Activated naive CD4-positive, alpha-beta T cell treated with anti-CD3 and anti-CD28 coated beads, Interleukin-2, amount 50 U/mL, for 24 hours (primary cell): ENCODE measurements at regions not wholly inside any gene's neighbourhood (a gene's known extent, or its start where the extent isn't known, plus 50 kb on each side); places are given as distances from the start of the nearest gene placed in this dataset.
"Not testable (repeated sequence)": the region's sequence is repeated elsewhere in the genome, so short reads cannot be mapped to it uniquely, and the experiment has no call there.

Experiments
- H3K27ac Mint-ChIP-seq: one replicate; pipeline ENCODE4 v1.8.0; 2021; ENCODE audit warnings: mild to moderate bottlenecking, mixed read lengths
- H3K27me3 Mint-ChIP-seq: one replicate; pipeline ENCODE4 v1.8.0; 2021; ENCODE audit warnings: mixed read lengths
- H3K36me3 Mint-ChIP-seq: one replicate; pipeline ENCODE4 v1.8.0; 2021; ENCODE audit warnings: mixed read lengths
- H3K4me1 Mint-ChIP-seq: one replicate; pipeline ENCODE4 v1.8.0; 2021; ENCODE audit warnings: mixed read lengths
- H3K4me3 Mint-ChIP-seq: one replicate; pipeline ENCODE4 v1.8.0; 2021; ENCODE audit warnings: mild to moderate bottlenecking, mixed read lengths
- H3K9me3 Mint-ChIP-seq: one replicate; pipeline ENCODE4 v1.8.0; 2021; ENCODE audit warnings: mixed read lengths

DNA sequence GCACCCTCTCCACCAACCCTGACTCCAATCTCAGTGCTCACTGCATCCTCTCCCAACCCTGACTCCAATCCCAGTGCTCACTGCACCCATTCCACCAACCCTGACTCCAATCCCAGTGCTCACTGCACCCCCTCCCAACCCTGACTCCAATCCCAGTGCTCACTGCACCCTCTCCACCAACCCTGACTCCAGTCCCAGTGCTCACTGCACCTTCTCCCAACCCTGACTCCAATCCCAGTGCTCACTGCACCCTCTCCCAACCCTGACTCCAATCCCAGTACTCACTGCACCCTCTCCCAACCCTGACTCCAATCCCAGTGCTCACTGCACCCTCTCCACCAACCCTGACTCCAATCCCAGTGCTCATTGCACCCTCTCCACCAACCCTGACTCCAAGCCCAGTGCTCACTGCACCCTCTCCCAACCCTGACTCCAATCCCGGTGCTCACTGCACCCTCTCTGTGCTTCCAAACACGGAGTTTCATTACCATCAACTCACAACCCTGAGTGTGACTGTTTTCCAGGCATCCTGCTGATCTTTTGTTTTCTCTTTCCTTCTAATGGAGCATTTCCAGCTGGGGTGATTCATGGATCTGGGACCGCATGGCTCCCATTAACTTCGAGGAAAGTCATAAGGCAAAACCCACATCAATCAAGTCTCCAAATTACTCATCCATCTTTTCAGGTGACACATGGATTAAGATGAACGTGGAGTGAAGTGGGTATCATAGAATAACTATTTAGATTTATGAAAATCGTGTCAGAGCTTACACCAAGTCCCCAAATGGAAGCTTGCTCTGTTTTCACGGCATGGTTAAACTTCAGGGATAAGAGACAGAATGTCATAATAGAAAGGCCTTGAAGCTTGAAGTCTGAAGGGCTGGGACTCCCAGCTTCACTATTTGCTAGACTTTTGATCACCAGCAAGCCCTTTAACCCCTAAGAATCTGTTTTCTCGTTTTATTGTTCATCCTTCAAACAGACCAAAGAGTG lies 135.3 kb upstream of the ZNF618 start:
- not testable (repeated sequence) for H3K36me3 Mint-ChIP-seq, H3K4me1 Mint-ChIP-seq, H3K27me3 Mint-ChIP-seq, H3K27ac Mint-ChIP-seq, H3K9me3 Mint-ChIP-seq, H3K4me3 Mint-ChIP-seq

DNA sequence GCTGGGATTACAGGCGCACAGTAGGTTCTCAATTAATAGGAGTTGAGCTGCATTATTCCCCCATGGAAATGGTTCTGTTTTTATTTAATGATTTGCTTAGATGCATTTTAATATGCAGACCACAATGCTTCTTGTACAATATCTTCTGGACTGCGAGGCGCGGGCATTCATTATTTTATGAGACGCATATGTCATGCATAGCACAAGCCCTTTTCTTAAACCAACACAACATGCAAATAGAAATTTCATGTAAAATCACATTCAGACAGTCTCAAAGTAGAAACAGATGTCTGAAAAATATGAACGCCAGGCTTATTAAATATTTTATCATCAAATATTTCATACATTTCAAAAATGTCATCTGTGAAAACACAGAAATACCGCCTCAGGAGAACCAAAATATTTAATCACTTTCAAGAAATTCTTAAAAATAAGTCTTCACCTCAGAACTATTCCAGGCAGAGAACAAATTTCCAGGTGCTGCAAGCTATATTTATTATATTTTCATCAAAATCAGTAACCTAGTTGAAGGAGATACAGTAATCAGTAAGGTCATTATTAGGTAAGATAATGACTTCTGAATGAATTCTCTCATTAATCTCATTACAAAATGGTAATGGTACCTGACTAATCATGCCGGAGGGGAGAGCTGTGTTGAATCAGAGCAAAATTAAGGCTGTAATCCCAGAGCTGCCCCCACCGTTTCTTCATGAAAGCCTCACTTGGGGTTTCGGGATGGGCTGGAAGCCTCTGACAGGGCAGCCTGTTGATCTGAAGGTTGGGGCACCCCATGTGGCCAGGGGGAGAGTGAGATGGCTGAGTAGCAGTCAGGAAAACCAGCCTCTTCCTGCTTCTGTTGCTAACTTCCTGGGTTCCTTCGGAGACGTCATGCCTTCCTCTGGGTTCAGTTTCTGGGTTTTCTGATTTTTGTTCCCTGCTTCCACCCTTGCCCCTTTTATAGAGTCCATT lies 133.9 kb upstream of the ZNF618 start:
- Mint-ChIP-seq H3K27me3 (peaks cover 7% of the 10 kb centered on the region), H3K36me3 (peaks cover 1% of the 10 kb centered on the region), H3K4me1 (no peaks in the 10 kb centered on the region), H3K9me3 (peaks cover 5% of the 10 kb centered on the region), H3K4me3 (no peak overlapping the region), H3K27ac (no peak overlapping the region)

DNA sequence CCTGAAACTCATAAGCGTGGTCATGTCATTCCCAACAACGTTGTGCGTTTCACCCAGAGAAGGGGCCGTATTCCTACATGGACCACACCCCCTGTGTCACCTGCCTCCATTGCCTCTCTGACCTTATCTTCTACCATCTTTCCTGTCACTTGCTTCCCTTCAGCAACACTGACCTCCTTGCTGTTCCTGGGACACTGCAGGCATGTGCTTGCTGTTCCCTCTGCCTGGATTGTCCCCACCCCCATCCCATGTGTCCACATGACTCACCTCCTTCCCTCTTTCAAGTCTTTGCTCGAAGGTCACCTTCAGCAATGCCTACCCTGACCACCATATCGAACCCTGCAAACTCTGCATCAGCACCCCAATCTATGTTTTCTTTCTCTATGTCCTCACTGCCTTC lies 133.2 kb upstream of the ZNF618 start:
- Mint-ChIP-seq H3K4me3 (no peak overlapping the region), H3K27ac (no peak overlapping the region), H3K36me3 (peaks cover 1% of the 10 kb centered on the region)

DNA sequence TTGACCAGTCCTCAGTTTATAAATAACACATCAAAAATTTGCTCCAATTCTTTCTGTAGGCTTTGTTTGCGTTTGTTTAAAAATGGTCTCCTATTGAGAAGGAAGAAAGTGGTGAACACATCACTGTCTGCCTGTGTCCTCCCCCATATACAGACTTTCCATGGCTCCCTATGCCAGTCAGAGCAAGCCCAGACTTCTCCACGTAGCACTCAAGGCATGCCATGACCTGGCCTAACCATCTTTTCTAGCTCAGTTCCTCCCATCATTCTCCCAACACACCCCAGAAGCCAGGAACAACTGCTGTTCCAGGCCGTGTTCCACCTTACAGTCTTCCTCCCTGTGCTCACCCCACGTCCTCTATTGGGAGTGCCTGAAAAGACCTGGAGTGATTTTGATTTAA lies 129.6 kb upstream of the ZNF618 start:
- Mint-ChIP-seq H3K4me1 (no peaks in the 10 kb centered on the region), H3K27me3 (peaks cover 8% of the 10 kb centered on the region), H3K36me3 (no peaks in the 10 kb centered on the region), H3K4me3 (no peak overlapping the region), H3K27ac (no peak overlapping the region), H3K9me3 (peaks cover 23% of the 10 kb centered on the region)

More for the DNA sequence above, 133.2 kb upstream of the ZNF618 start:
- H3K4me1 Mint-ChIP-seq, result no peaks in the 10 kb centered on the region
- peaks cover 12% of the 10 kb centered on the region for H3K9me3 Mint-ChIP-seq
- H3K27me3 Mint-ChIP-seq, result peaks cover 7% of the 10 kb centered on the region

DNA sequence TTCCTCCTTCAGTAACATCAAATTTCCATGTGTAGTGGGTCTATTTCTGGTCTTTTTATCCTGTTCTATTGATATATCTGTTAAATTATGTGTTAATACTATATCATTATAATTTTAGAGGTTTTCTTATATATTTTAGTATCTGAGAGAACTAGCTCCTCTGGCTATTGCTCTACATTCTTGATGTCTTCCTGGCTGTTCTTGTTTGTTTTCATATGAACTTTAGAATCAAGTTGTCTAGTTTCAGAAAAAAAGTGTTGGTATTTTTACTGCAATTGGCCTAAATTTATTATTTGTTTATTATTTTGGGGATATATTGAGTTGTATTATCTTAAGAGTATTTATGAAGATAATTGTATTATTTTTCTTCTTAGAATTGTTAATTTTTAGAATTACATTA lies 128.0 kb upstream of the ZNF618 start:
- Mint-ChIP-seq H3K27me3 (peaks cover 14% of the 10 kb centered on the region), H3K27ac (no peak overlapping the region), H3K4me1 (no peaks in the 10 kb centered on the region), H3K36me3 (no peaks in the 10 kb centered on the region), H3K4me3 (no peak overlapping the region), H3K9me3 (peaks cover 23% of the 10 kb centered on the region)

DNA sequence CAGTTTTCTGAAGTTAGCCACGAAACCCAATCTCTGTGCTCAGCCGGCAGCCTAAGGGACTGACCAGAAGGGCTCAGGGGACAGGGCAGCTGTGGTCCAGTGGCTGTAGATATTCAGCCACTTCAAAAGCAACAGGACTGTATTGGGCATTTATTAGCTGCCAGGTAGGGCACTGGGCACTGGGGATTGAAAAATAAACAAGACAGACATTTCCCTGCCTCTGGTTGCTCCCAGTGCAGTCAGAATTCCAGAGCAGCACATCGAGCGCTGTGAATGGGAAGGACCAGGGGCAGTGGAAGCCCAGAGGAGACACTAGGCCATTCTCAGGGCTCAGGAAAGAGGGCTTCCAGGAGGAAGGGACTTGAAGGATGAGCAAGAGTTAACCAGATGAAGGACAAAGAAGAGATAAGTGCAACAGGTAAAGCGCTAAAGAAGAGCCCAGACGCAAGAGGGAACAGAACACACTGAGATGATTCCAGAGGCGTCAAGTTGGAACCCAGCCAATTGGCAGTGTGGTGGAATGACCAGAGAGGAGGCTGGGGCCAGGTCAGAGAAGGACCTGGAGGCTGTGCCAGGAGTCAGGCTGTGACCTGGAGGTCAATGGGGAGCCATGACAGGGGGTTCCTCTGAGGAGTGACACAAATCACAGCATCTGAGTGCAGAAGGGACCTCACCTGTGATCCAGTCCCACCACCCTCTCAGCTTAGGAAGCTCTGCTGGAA lies 122.5 kb upstream of the ZNF618 start:
- peaks cover 8% of the 10 kb centered on the region for H3K9me3 Mint-ChIP-seq
- H3K36me3 Mint-ChIP-seq, result no peaks in the 10 kb centered on the region
- H3K27ac Mint-ChIP-seq, result no peak overlapping the region
- H3K4me1 Mint-ChIP-seq, result no peaks in the 10 kb centered on the region
- H3K27me3 Mint-ChIP-seq, result peaks cover 24% of the 10 kb centered on the region
- H3K4me3 Mint-ChIP-seq, result no peak overlapping the region

DNA sequence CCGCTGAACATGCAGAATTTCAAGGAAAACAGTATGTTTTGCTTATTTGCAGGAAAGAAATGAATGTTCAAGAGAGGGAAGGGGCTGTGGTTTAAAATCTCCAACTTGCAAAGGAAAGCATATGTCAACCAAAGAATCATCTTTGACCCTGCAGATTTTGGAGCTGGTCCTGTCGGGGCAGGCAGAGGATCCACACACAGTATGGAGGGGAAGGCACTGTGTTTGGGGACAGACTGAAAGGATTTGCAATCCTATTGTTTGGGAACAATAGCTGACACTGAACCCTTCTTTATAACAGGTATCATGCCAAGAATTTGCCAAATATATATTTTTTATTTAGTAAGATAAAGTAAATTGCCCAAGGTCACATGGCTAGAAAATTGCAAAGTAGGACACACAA lies 121.4 kb upstream of the ZNF618 start:
- Mint-ChIP-seq H3K4me3 (no peak overlapping the region), H3K4me1 (no peaks in the 10 kb centered on the region), H3K27me3 (peaks cover 26% of the 10 kb centered on the region), H3K36me3 (no peaks in the 10 kb centered on the region), H3K27ac (no peak overlapping the region), H3K9me3 (no peaks in the 10 kb centered on the region)

DNA sequence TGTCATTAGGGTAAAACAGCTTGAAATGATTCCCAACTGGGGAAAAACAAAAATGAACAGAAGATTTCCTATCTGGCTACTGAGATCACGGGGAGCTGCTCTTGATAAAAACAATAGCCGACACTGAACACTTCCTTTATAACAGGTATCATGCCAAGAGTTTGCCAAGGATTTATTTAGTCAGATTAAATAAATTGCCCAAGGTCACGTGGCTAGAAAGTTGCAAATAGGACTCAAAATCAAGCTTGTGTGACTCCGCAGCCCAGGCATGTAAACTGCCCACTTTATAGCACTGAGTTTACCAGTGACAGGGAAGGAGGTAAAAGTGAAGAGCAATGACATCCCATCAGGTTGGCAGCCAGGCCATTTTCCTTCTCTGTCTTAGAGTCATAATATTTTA lies 120.7 kb upstream of the ZNF618 start:
- peaks cover 26% of the 10 kb centered on the region for H3K27me3 Mint-ChIP-seq
- H3K4me1 Mint-ChIP-seq, result no peaks in the 10 kb centered on the region
- no peaks in the 10 kb centered on the region for H3K9me3 Mint-ChIP-seq
- no peak overlapping the region for H3K27ac Mint-ChIP-seq
- H3K36me3 Mint-ChIP-seq, result no peaks in the 10 kb centered on the region
- no peak overlapping the region for H3K4me3 Mint-ChIP-seq

DNA sequence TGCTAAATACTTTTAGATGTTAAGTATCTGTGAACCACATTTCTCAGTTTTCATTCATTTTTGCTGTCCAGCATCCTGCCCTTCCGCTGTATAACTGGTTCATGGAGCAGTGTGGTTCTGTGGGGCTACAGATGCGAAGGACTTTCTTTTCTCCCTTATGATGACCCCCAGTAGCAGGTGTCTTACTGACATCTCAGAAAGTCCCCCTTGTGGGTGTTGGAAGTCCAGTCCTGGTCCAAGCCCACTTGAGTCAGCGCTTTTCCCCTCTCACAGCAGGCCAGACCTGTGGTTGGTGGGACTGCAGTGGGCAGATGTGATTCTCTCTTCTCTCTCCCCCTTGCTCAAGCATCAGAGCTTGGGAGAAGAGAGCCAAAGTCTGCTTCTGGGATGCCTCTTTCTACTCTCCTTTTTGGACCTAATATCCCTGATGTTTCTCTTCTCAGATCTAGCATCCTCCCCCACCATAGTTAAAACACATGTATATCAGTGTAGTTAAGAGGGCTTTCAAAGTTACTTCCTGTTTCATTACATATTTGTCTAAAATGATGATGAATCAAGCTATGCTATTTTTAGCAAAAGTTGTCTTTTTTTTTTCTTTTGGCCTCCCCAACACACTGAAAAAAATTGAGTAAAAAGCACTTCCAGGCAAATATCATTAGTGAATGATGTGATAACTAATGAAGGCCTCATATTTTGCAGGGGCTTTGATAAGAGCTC lies 119.5 kb upstream of the ZNF618 start:
- Mint-ChIP-seq H3K9me3 (no peaks in the 10 kb centered on the region), H3K4me3 (no peak overlapping the region), H3K27ac (no peak overlapping the region), H3K4me1 (no peaks in the 10 kb centered on the region), H3K27me3 (peaks cover 29% of the 10 kb centered on the region), H3K36me3 (no peaks in the 10 kb centered on the region)

DNA sequence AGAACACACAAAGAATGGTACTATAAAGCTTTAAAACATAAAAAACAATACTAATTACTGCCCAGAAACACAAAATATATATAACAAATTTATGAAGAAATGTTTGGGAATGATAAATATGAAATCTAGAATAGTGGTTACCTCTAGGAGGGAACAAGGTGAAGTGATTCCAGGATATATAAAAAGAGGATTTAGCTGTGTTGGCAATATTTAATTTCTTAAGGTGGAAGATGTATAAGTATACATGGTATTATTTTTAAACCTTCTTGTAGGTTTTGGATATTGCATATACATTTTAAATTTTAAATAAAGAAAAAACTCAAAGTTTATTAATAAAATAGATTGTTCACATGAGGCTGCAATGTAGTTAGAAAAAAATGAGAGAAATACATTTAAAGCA lies 112.7 kb upstream of the ZNF618 start:
- H3K4me3 Mint-ChIP-seq, result no peak overlapping the region
- peaks cover 20% of the 10 kb centered on the region for H3K27me3 Mint-ChIP-seq
- no peaks in the 10 kb centered on the region for H3K4me1 Mint-ChIP-seq
- peaks cover 10% of the 10 kb centered on the region for H3K9me3 Mint-ChIP-seq
- H3K27ac Mint-ChIP-seq, result no peak overlapping the region
- no peaks in the 10 kb centered on the region for H3K36me3 Mint-ChIP-seq

DNA sequence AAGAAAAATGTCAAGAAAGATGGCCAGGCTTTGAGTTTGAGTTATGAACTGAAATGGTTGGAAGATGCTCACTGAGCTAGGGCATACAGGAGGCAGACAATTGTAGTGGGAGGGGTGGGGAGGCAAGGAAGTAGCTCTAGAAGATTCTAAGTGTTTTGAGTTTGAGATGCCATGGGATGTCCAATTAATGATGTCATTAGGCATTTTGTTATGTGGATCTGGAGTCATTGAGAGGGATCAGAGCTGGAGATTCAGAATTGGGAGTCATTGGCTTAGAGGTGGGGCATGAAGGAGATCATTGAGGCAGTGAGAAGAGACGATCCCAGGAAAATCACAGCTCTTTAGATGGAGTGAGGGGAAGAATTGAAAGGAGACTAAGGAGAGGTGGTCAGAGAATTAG lies 111.5 kb upstream of the ZNF618 start:
- Mint-ChIP-seq H3K4me1 (no peaks in the 10 kb centered on the region), H3K27ac (no peak overlapping the region), H3K9me3 (peaks cover 10% of the 10 kb centered on the region), H3K27me3 (peaks cover 19% of the 10 kb centered on the region), H3K36me3 (no peaks in the 10 kb centered on the region), H3K4me3 (no peak overlapping the region)

DNA sequence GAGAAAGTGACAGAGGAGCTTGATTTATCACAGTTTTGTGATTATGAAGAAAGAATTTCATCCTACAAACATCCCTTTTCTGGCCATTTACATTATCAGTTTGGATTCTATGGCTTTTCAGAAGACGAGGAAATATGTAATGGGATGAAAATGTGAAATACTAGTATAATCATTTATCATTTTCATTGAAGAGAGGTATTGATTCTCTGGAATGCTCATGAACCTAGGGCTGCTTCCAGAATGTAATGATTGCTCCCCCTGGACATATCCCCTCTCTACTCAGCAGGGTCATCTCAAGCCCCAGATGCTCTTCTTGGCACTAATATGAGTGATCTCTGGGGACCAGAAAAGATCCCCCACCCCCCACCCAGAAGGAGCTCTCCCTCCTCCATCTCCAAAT lies 106.7 kb upstream of the ZNF618 start:
- Mint-ChIP-seq H3K36me3 (no peaks in the 10 kb centered on the region), H3K27me3 (peaks cover 9% of the 10 kb centered on the region), H3K27ac (no peak overlapping the region), H3K4me1 (no peaks in the 10 kb centered on the region), H3K4me3 (no peak overlapping the region), H3K9me3 (peaks cover 4% of the 10 kb centered on the region)

DNA sequence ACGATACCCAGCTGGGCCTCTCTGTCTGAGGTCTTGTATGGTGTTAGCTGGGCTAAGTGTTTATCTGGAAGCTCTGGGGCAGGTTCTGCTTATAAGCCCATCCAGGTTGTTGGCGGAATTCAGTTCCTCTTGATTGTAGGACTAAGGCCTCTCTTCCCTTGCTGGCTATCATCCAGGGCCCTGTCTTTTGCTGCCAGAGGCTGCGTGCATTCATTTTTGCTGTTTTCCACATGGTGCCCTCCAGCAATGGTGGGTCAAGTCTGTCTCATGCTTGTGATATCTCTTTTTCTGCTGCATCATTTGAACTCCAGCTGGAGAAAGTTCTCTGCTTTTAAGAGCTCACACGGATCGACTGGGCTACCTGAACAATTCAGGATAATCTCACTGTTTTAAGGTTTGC lies 105.7 kb upstream of the ZNF618 start:
- Mint-ChIP-seq H3K36me3 (no peaks in the 10 kb centered on the region), H3K4me1 (no peaks in the 10 kb centered on the region), H3K27ac (no peak overlapping the region), H3K27me3 (peaks cover 4% of the 10 kb centered on the region), H3K9me3 (peaks cover 4% of the 10 kb centered on the region), H3K4me3 (no peak overlapping the region)

DNA sequence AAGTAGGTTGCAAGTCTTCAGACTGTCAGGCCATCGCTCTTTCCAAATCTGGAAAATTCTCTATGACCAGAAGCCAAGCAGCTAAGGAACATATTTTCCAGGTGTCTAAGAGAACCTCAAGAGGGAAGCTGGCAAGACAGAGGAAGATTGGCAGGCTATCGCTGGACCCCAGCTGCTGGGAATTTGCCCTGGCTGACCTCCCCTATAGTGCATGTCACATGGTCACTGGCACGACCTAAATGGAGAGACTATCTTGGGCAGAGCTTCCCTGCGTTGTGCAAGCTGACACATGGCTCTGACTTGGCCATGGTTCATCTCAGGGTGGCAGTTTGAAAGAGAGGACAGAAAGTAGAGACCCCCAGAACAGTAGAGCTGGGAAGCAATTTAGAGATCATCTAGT lies 104.9 kb upstream of the ZNF618 start:
- Mint-ChIP-seq H3K27ac (no peak overlapping the region), H3K4me1 (no peaks in the 10 kb centered on the region), H3K36me3 (no peaks in the 10 kb centered on the region), H3K27me3 (peaks cover 4% of the 10 kb centered on the region), H3K9me3 (peaks cover 4% of the 10 kb centered on the region), H3K4me3 (no peak overlapping the region)
